K562 (cell line): ENCODE measurements at regions not wholly inside any gene's neighbourhood (a gene's known extent, or its start where the extent isn't known, plus 50 kb on each side); places are given as distances from the start of the nearest gene placed in this dataset.

Experiments used
- ATAC-seq: fragments of 200-7000 bp; cut with Tn5 transposase; 3 replicates; pipeline ENCODE4 v1.9.1; 2020; ENCODE audit warnings: moderate library complexity
- BruUV-seq: library from RNA; stranded (reverse); fragments of 400-500 nt; replicated peaks from 2 replicates; lab custom pipeline; 2021; lab: Mats Ljungman, UMichigan
- CTCF ChIA-PET: fragments of 300-600 bp; formaldehyde crosslinking; extraction: SDS; loops from one replicate; lab custom pipeline; 2021; ENCODE audit warnings: low intra/inter-chr PET ratio; lab: Yijun Ruan, JAX
- POLR2A ChIA-PET: fragments of 300-600, 350-650 bp; sonication (Branson Sonifier 250); formaldehyde crosslinking; extraction: SDS; loops from one replicate; lab custom pipeline; 2021; ENCODE audit warnings: antibody characterized with exemption, inconsistent platforms; lab: Yijun Ruan, JAX
- DNase-seq, 4 experiments: peaks; one replicate each; pipeline versions ENCODE4 v3.0.0 to v3.0.0-alpha.2; 2011 to 2018; ENCODE audit warnings: low spot score in 3 of 4, mixed read lengths in 3 of 4; ENCODE audit errors: extremely low read depth in 1 of 4
- FAIRE-seq: peaks from 2 replicates; lab custom pipeline; 2011; peaks lifted over from hg19 to GRCh38; lab: Jason Lieb, UNC
- H2AFZ ChIP-seq: 2 replicates; pipeline ENCODE4 v1.6.0; 2011; ENCODE audit warnings: low read depth, low read length, control low read depth, inconsistent platforms
- H3K27ac ChIP-seq: fragments of 200-600 bp; 3 replicates; pipeline ENCODE4 v1.8.0; 2011; ENCODE audit warnings: low read depth, mild to moderate bottlenecking, control low read depth, inconsistent platforms, low read length, moderate library complexity, mixed read lengths; ENCODE audit errors: extremely low read depth
- H3K27me3 ChIP-seq, 2 experiments: fragments of 300-600 bp in 1 of 2; 2 replicates in 1 of 2; 3 replicates in 1 of 2; pipeline versions ENCODE4 v1.6.0 to v1.8.0; 2011; ENCODE audit warnings: inconsistent platforms in 2 of 2, low read length in 2 of 2, mild to moderate bottlenecking in 1 of 2, mixed read lengths in 1 of 2, moderate library complexity in 1 of 2; ENCODE audit not compliant: control insufficient read depth in 2 of 2, insufficient read depth in 2 of 2
- H3K36me3 ChIP-seq: fragments of 300-600 bp; 3 replicates; pipeline ENCODE4 v1.8.0; 2011; ENCODE audit warnings: mild to moderate bottlenecking, low read length, inconsistent platforms; ENCODE audit not compliant: control insufficient read depth, insufficient read depth
- H3K4me1 ChIP-seq, 2 experiments: fragments of 200-600 bp in 1 of 2; replicated peaks in 1 of 2; 2 replicates in 1 of 2; 3 replicates in 1 of 2; pipeline versions ENCODE4 v1.5.1 to v1.8.0; 2011; ENCODE audit warnings: inconsistent platforms in 2 of 2, low read length in 2 of 2, mild to moderate bottlenecking in 1 of 2, mixed read lengths in 1 of 2, moderate library complexity in 1 of 2; ENCODE audit not compliant: control insufficient read depth in 2 of 2, insufficient read depth in 2 of 2
- H3K4me2 ChIP-seq: 2 replicates; pipeline ENCODE4 v1.6.1; 2011; ENCODE audit warnings: low read length, control low read depth, inconsistent platforms, mixed read lengths; ENCODE audit not compliant: insufficient read depth
- H3K4me3 ChIP-seq: fragments of 200-600 bp; sonication (generic), shearing (Covaris generic); 2 replicates; pipeline ENCODE4 v1.5.1; 2016; ENCODE audit warnings: control low read depth, inconsistent platforms
- H3K79me2 ChIP-seq: fragments of 200-600 bp; 3 replicates; pipeline ENCODE4 v1.8.0; 2011; ENCODE audit warnings: low read length, inconsistent platforms; ENCODE audit not compliant: control insufficient read depth, insufficient read depth
- H3K9ac ChIP-seq, 2 experiments: 2 replicates each; pipeline versions ENCODE4 v1.6.0 to v1.6.1; 2011; ENCODE audit warnings: low read depth in 2 of 2, low read length in 2 of 2, control low read depth in 1 of 2, inconsistent platforms in 1 of 2, mild to moderate bottlenecking in 1 of 2, mixed read lengths in 1 of 2; ENCODE audit not compliant: insufficient read depth in 1 of 2
- H3K9me1 ChIP-seq: one replicate; pipeline ENCODE4 v1.6.0; 2011; ENCODE audit warnings: inconsistent platforms, mild to moderate bottlenecking, low read length, moderate library complexity; ENCODE audit not compliant: control insufficient read depth, insufficient read depth
- H3K9me3 ChIP-seq: replicated peaks from 2 replicates; pipeline ENCODE4 v1.5.1; 2011; ENCODE audit warnings: low read depth, low read length, inconsistent platforms; ENCODE audit not compliant: control insufficient read depth, insufficient read depth
- H4K20me1 ChIP-seq: replicated peaks from 2 replicates; pipeline ENCODE4 v1.6.1; 2011; ENCODE audit warnings: low read length, inconsistent platforms, mixed read lengths; ENCODE audit not compliant: control insufficient read depth, insufficient read depth
- ASH1L ChIP-seq: fragments of 450-650 bp; IDR thresholded peaks from 2 replicates; pipeline ENCODE4 v1.6.1; 2018; ENCODE audit warnings: borderline replicate concordance, mild to moderate bottlenecking, low read depth; ENCODE audit not compliant: partially characterized antibody
- CAMTA2 ChIP-seq: fragments of 250-450 bp; sonication (Bioruptor Pico); conservative IDR thresholded peaks from 2 replicates; pipeline ENCODE4 v1.5.1; 2022
- HDAC6 ChIP-seq: IDR thresholded peaks from 2 replicates; pipeline ENCODE4 v1.6.1; 2012; ENCODE audit warnings: low read depth, mild to moderate bottlenecking, control low read depth, inconsistent platforms, low read length, moderate library complexity
- HLTF ChIP-seq: fragments of 450-650 bp; IDR thresholded peaks from 2 replicates; pipeline ENCODE4 v1.6.1; 2016
- MED1 ChIP-seq: sonication (generic); formaldehyde crosslinking; IDR thresholded peaks from 2 replicates; pipeline ENCODE4 v1.8.1; 2023; ENCODE audit warnings: missing genetic modification reagents, borderline replicate concordance
- MEF2D ChIP-seq: conservative IDR thresholded peaks from 2 replicates; pipeline ENCODE4 v1.6.1; 2016; ENCODE audit warnings: low read depth, missing genetic modification characterization, missing compliant biosample characterization
- MEIS2 ChIP-seq: fragments of 450-650 bp; IDR thresholded peaks from 2 replicates; pipeline ENCODE4 v1.6.1; 2014; ENCODE audit warnings: mild to moderate bottlenecking; ENCODE audit not compliant: partially characterized antibody
- MTA2 ChIP-seq: fragments of 450-650 bp; IDR thresholded peaks from 2 replicates; pipeline ENCODE4 v1.6.1; 2016; ENCODE audit warnings: low read depth
- NBN ChIP-seq: fragments of 450-650 bp; IDR thresholded peaks from 2 replicates; pipeline ENCODE4 v1.6.1; 2016; ENCODE audit warnings: low read depth, mild to moderate bottlenecking
- PREB ChIP-seq: sonication (generic); formaldehyde crosslinking; IDR thresholded peaks from 2 replicates; pipeline ENCODE4 v1.8.1; 2023; ENCODE audit warnings: mild to moderate bottlenecking, missing genetic modification reagents
- ZBTB7A ChIP-seq: IDR thresholded peaks from 2 replicates; pipeline ENCODE4 v1.6.1; 2011; ENCODE audit warnings: low read depth, mild to moderate bottlenecking, low read length, moderate library complexity, borderline replicate concordance; ENCODE audit not compliant: control insufficient read depth
- ZFP36 ChIP-seq: fragments of 150-350 bp; IDR thresholded peaks from 2 replicates; pipeline ENCODE4 v1.6.1; 2018; ENCODE audit warnings: low read length, low read depth; ENCODE audit not compliant: partially characterized antibody
- WGBS: fragments of 100-300 bp; shearing (Covaris generic); methylation state at CpG from one replicate; pipeline ENCODE4 v1.1.6; 2016; ENCODE audit warnings: low coverage, mixed read lengths; ENCODE audit not compliant: insufficient coverage; ENCODE audit errors: missing lambda C conversion rate; 5-methylcytosine and 5-hydroxymethylcytosine counted together
- in situ Hi-C: fragments of 300-500 bp; cut with MboI; formaldehyde crosslinking; loops from 4 replicates; pipeline ENCODE4 v1.15.0; 2018; ENCODE audit warnings: inconsistent platforms, mixed read lengths
- intact Hi-C: fragments of 100-400 bp; cut with micrococcal nuclease; formaldehyde crosslinking; loops from 2 replicates; pipeline ENCODE4 v1.14.2; 2022

GRCh38 chr10:121152033-121152432 is 300.9 kb downstream of the WDR11 start:
- Histone ChIP-seq H3K4me1 (no peaks in the 10 kb centered on the region), H3K4me2 (no peak overlapping the region), H3K4me3 (no peak overlapping the region), H3K36me3 (no peaks in the 10 kb centered on the region), H3K79me2 (no peaks in the 10 kb centered on the region), H4K20me1 (no peaks in the 10 kb centered on the region), H3K9ac (no peak overlapping the region), H3K9me1 (no peaks in the 10 kb centered on the region), H3K27ac (no peak overlapping the region), H3K9me3 (no peaks in the 10 kb centered on the region), H2AFZ (no peak overlapping the region), H3K27me3 (no peaks in the 10 kb centered on the region)
- no peak for FAIRE-seq
- intact Hi-C loops (no loop called here), in situ Hi-C loops (no loop called here)
- no peak for DNase-seq
- POLR2A ChIA-PET = no interaction called here
- CTCF ChIA-PET = no interaction called here
- 0% methylated on average over 2 of the region's 2 CpGs for WGBS
- BruUV-seq = no TSS peak
- ATAC-seq = no peak
- no peak for TF ChIP-seq ASH1L
- TF ChIP-seq PREB (CRISPR knock-in tag) = no peak
- TF ChIP-seq ZBTB7A = no peak
- TF ChIP-seq MTA2 = no peak
- TF ChIP-seq ZFP36 = no peak
- TF ChIP-seq MEIS2 = no peak
- no peak for TF ChIP-seq NBN
- no peak for TF ChIP-seq CAMTA2 (CRISPR knock-in tag)
- no peak for TF ChIP-seq MED1 (CRISPR knock-in tag)
- TF ChIP-seq HLTF = no peak
- no peak for TF ChIP-seq HDAC6
- TF ChIP-seq MEF2D (tag) = no peak
